ENCODE measurements at regions not wholly inside any gene's neighbourhood (a gene's known extent, or its start where the extent isn't known, plus 50 kb on each side); places are given as distances from the start of the nearest gene placed in this dataset.
"Not testable (repeated sequence)": the region's sequence is repeated elsewhere in the genome, so short reads cannot be mapped to it uniquely, and the experiment has no call there.

GRCh38 chr11:71782229-71782861, 50.7 kb upstream of the DEFB108B start:
- ATAC-seq; intact Hi-C loops (cut with micrococcal nuclease); DNase-seq: not testable (repeated sequence)

- DNase-seq; intact Hi-C loops (cut with micrococcal nuclease); ATAC-seq: not testable (repeated sequence)
These were observed 49.8 kb upstream of the DEFB108B start for GRCh38 chr11:71783191-71783590.

Data from left ventricle myocardium superior (tissue), 1 donor.